ENCODE measurements at regions not wholly inside any gene's neighbourhood (a gene's known extent, or its start where the extent isn't known, plus 50 kb on each side); places are given as distances from the start of the nearest gene placed in this dataset.

GRCh38 chr2:219782737-219783348 lies 155.4 kb downstream of the SLC4A3 start:
- ATAC-seq (ENCODE audit: low FRiP score): no peak

GRCh38 chr2:219783359-219783975 lies 156.0 kb downstream of the SLC4A3 start:
- no peak for TF ChIP-seq CTCF (IDR thresholded peaks at IDR 0.05)
- no peak for ATAC-seq (ENCODE audit: low FRiP score)
- no peak for DNase-seq (ENCODE audit: low spot score)

More at GRCh38 chr2:219782737-219783348, 155.4 kb downstream of the SLC4A3 start:
- no peak for TF ChIP-seq CTCF (IDR thresholded peaks at IDR 0.05)
- no peak for DNase-seq (ENCODE audit: low spot score)

GRCh38 chr2:219784178-219784577 lies 156.7 kb downstream of the SLC4A3 start:
- DNase-seq (ENCODE audit: low spot score): no peak
- no peak for TF ChIP-seq CTCF (IDR thresholded peaks at IDR 0.05)
- no peak for ATAC-seq (ENCODE audit: low FRiP score)

- ATAC-seq (ENCODE audit: low FRiP score) (no peak), DNase-seq (ENCODE audit: low spot score) (no peak)
- no peak for TF ChIP-seq CTCF (IDR thresholded peaks at IDR 0.05)
Measured at GRCh38 chr2:219789476-219789875, 162.0 kb downstream of the SLC4A3 start.

GRCh38 chr2:219792446-219792845 lies 165.0 kb downstream of the SLC4A3 start:
- no peak for ATAC-seq (ENCODE audit: low FRiP score)
- TF ChIP-seq CTCF (IDR thresholded peaks at IDR 0.05): no peak

GRCh38 chr2:219798430-219798829 lies 171.0 kb downstream of the SLC4A3 start:
- no peak for ATAC-seq (ENCODE audit: low FRiP score)
- no peak for DNase-seq (ENCODE audit: low spot score)
- no peak for TF ChIP-seq CTCF (IDR thresholded peaks at IDR 0.05)

More at GRCh38 chr2:219792446-219792845, 165.0 kb downstream of the SLC4A3 start:
- DNase-seq (ENCODE audit: low spot score): no peak

- DNase-seq (ENCODE audit: low spot score) (no peak), ATAC-seq (ENCODE audit: low FRiP score) (no peak)
- TF ChIP-seq CTCF (IDR thresholded peaks at IDR 0.05): no peak
Measured at GRCh38 chr2:219803294-219803693, 175.9 kb downstream of the SLC4A3 start.

Measured in omental fat pad (tissue), 3 donors.